ENCODE measurements at regions not wholly inside any gene's neighbourhood (a gene's known extent, or its start where the extent isn't known, plus 50 kb on each side); places are given as distances from the start of the nearest gene placed in this dataset.
"Not testable (repeated sequence)": the region's sequence is repeated elsewhere in the genome, so short reads cannot be mapped to it uniquely, and the experiment has no call there.

- DNase-seq (ENCODE audit: low read depth): no peak
These were observed 192.8 kb upstream of the ROBO1 start for GRCh38 chr3:79960594-79960993.

GRCh38 chr3:79957066-79957465 lies 189.3 kb upstream of the ROBO1 start:
- no peak for DNase-seq (ENCODE audit: low read depth)

GRCh38 chr3:79954756-79955155 lies 187.0 kb upstream of the ROBO1 start:
- no peak for DNase-seq (ENCODE audit: low read depth)

GRCh38 chr3:79953591-79954101 lies 185.8 kb upstream of the ROBO1 start:
- DNase-seq (ENCODE audit: low read depth): no peak

GRCh38 chr3:79951426-79951825 lies 183.6 kb upstream of the ROBO1 start:
- not testable (repeated sequence) for DNase-seq (ENCODE audit: low read depth)

- no peak for DNase-seq (ENCODE audit: low read depth)
These were observed 180.2 kb upstream of the ROBO1 start for GRCh38 chr3:79947957-79948356.

- no peak for DNase-seq (ENCODE audit: low read depth)
These were observed 179.7 kb upstream of the ROBO1 start for GRCh38 chr3:79947469-79947868.

- DNase-seq (ENCODE audit: low read depth): no peak
These were observed 169.8 kb upstream of the ROBO1 start for GRCh38 chr3:79937567-79937966.

- DNase-seq (ENCODE audit: low read depth): no peak
These were observed 162.4 kb upstream of the ROBO1 start for GRCh38 chr3:79930196-79930595.

GRCh38 chr3:79928687-79929408 lies 161.1 kb upstream of the ROBO1 start:
- no peak for DNase-seq (ENCODE audit: low read depth)

- no peak for DNase-seq (ENCODE audit: low read depth)
These were observed 158.7 kb upstream of the ROBO1 start for GRCh38 chr3:79926522-79926921.

GRCh38 chr3:79922633-79923032 lies 154.8 kb upstream of the ROBO1 start:
- no peak for DNase-seq (ENCODE audit: low read depth)

GRCh38 chr3:79917561-79917960 lies 149.8 kb upstream of the ROBO1 start:
- no peak for DNase-seq (ENCODE audit: low read depth)

- DNase-seq (ENCODE audit: low read depth): no peak
These were observed 142.5 kb upstream of the ROBO1 start for GRCh38 chr3:79910337-79910736.

GRCh38 chr3:79906106-79906505 lies 138.3 kb upstream of the ROBO1 start:
- DNase-seq (ENCODE audit: low read depth): no peak

GRCh38 chr3:79902151-79902550 lies 134.4 kb upstream of the ROBO1 start:
- DNase-seq (ENCODE audit: low read depth): no peak

GRCh38 chr3:79898907-79899306 lies 131.1 kb upstream of the ROBO1 start:
- no peak for DNase-seq (ENCODE audit: low read depth)

- DNase-seq (ENCODE audit: low read depth): no peak
These were observed 128.3 kb upstream of the ROBO1 start for GRCh38 chr3:79896086-79896485.

GRCh38 chr3:79887213-79887612 lies 119.4 kb upstream of the ROBO1 start:
- no peak for DNase-seq (ENCODE audit: low read depth)

GRCh38 chr3:79886204-79886603 lies 118.4 kb upstream of the ROBO1 start:
- DNase-seq (ENCODE audit: low read depth): no peak

GRCh38 chr3:79885407-79885806 lies 117.6 kb upstream of the ROBO1 start:
- no peak for DNase-seq (ENCODE audit: low read depth)

- DNase-seq (ENCODE audit: low read depth): no peak
These were observed 116.6 kb upstream of the ROBO1 start for GRCh38 chr3:79884354-79884753.

GRCh38 chr3:79881431-79881830 lies 113.6 kb upstream of the ROBO1 start:
- DNase-seq (ENCODE audit: low read depth): no peak

GRCh38 chr3:79878708-79879107 lies 110.9 kb upstream of the ROBO1 start:
- DNase-seq (ENCODE audit: low read depth): no peak
